Endothelial cell of umbilical vein (primary cell): ENCODE measurements at regions not wholly inside any gene's neighbourhood (a gene's known extent, or its start where the extent isn't known, plus 50 kb on each side); places are given as distances from the start of the nearest gene placed in this dataset.

Source experiments
- BruUV-seq: library from RNA; stranded (reverse); fragments of 400-500 nt; replicated peaks from 2 replicates; lab custom pipeline; 2021; lab: Mats Ljungman, UMichigan
- CTCF ChIA-PET: fragments of 300-600, 350-600 bp; sonication (Branson Sonifier 250); formaldehyde crosslinking; loops from one replicate; lab custom pipeline; 2021; ENCODE audit warnings: antibody characterized with exemption, inconsistent platforms; lab: Charles Lee
- POLR2A ChIA-PET: fragments of 300-600, 350-600 bp; sonication (Branson Sonifier 250); formaldehyde crosslinking; loops from one replicate; lab custom pipeline; 2021; ENCODE audit warnings: antibody characterized with exemption, inconsistent platforms; lab: Charles Lee
- DNase-seq: peaks from one replicate; pipeline ENCODE4 v3.0.0-alpha.2; 2011; ENCODE audit warnings: low read depth, low spot score
- FAIRE-seq: peaks from 2 replicates; lab custom pipeline; 2011; peaks lifted over from hg19 to GRCh38; lab: Jason Lieb, UNC
- H2AFZ ChIP-seq: 2 replicates; pipeline ENCODE4 v1.6.0; 2012; ENCODE audit warnings: low read depth, low read length, control low read depth, inconsistent platforms
- H3K27ac ChIP-seq: 2 replicates; pipeline ENCODE4 v1.5.1; 2011; ENCODE audit warnings: low read depth, mild to moderate bottlenecking, control low read depth, low read length, moderate library complexity; ENCODE audit not compliant: insufficient read depth
- H3K27me3 ChIP-seq, 2 experiments: 2 replicates each; pipeline versions ENCODE4 v1.6.0 to v1.6.1; 2011; ENCODE audit warnings: low read length in 2 of 2, mixed read lengths in 1 of 2; ENCODE audit not compliant: control insufficient read depth in 2 of 2, insufficient read depth in 2 of 2
- H3K36me3 ChIP-seq, 2 experiments: 2 replicates in 1 of 2; 3 replicates in 1 of 2; pipeline ENCODE4 v1.5.1; 2011; ENCODE audit warnings: low read length in 2 of 2, mild to moderate bottlenecking in 1 of 2, moderate library complexity in 1 of 2; ENCODE audit not compliant: control insufficient read depth in 2 of 2, insufficient read depth in 2 of 2; ENCODE audit errors: extremely low read depth in 1 of 2
- H3K4me1 ChIP-seq: 3 replicates; pipeline ENCODE4 v1.5.1; 2011; ENCODE audit warnings: mild to moderate bottlenecking, low read length; ENCODE audit not compliant: control insufficient read depth, insufficient read depth; ENCODE audit errors: extremely low read depth
- H3K4me2 ChIP-seq: 2 replicates; pipeline ENCODE4 v1.6.1; 2011; ENCODE audit warnings: low read length, control low read depth, mixed read lengths; ENCODE audit not compliant: insufficient read depth
- H3K4me3 ChIP-seq, 3 experiments: fragments of 200-600 bp in 1 of 3; sonication (generic), shearing (Covaris generic) in 1 of 3; replicated peaks in 1 of 3; 2 replicates each; pipeline ENCODE4 v1.5.1; 2011 to 2016; ENCODE audit warnings: control low read depth in 3 of 3, low read length in 3 of 3, mild to moderate bottlenecking in 2 of 3, inconsistent platforms in 1 of 3, low read depth in 1 of 3, moderate library complexity in 1 of 3; ENCODE audit not compliant: insufficient read depth in 1 of 3
- H3K79me2 ChIP-seq: 2 replicates; pipeline ENCODE4 v1.6.0; 2012; ENCODE audit warnings: low read length, inconsistent platforms; ENCODE audit not compliant: control insufficient read depth, insufficient read depth
- H3K9ac ChIP-seq: replicated peaks from 2 replicates; pipeline ENCODE3; 2011; ENCODE audit warnings: low read length, control low read depth; ENCODE audit not compliant: insufficient read depth; ENCODE audit errors: extremely low read depth
- H3K9me1 ChIP-seq: replicated peaks from 3 replicates; pipeline ENCODE4 v1.6.0; 2011; ENCODE audit warnings: mild to moderate bottlenecking, low read length; ENCODE audit not compliant: control insufficient read depth, insufficient read depth; ENCODE audit errors: extremely low read depth
- H3K9me3 ChIP-seq: replicated peaks from 2 replicates; pipeline ENCODE4 v1.5.1; 2012; ENCODE audit warnings: low read length, inconsistent platforms; ENCODE audit not compliant: control insufficient read depth, insufficient read depth
- H4K20me1 ChIP-seq: replicated peaks from 2 replicates; pipeline ENCODE3; 2011; ENCODE audit warnings: mild to moderate bottlenecking, low read length; ENCODE audit not compliant: control insufficient read depth, insufficient read depth; ENCODE audit errors: extremely low read depth
- JUN ChIP-seq: IDR thresholded peaks from 2 replicates; pipeline ENCODE4 v1.6.1; 2011; ENCODE audit warnings: borderline replicate concordance, low read depth; ENCODE audit not compliant: insufficient read length, insufficient read depth
- MAX ChIP-seq: IDR thresholded peaks from 2 replicates; pipeline ENCODE4 v1.6.1; 2011; ENCODE audit not compliant: insufficient read depth, insufficient read length
- dilution Hi-C: fragments of 300-500 bp; cut with MboI; formaldehyde crosslinking; loops from one replicate; pipeline ENCODE4 v1.15.0; 2019; ENCODE audit warnings: low sequenced_read_pairs; ENCODE audit not compliant: extremely low pct_ligation_motif_present
- intact Hi-C: fragments of 100-400 bp; cut with micrococcal nuclease; formaldehyde crosslinking; loops from one replicate; pipeline ENCODE4 v1.10.0; 2022

GRCh38 chr7:77466450-77466849 is 50.3 kb upstream of the GSAP start:
- POLR2A ChIA-PET, result no interaction called here
- DNase-seq, result no peak
- dilution Hi-C loops, result no loop called here
- no peak for FAIRE-seq
- H4K20me1 ChIP-seq, result no peaks in the 10 kb centered on the region
- no peaks in the 10 kb centered on the region for H3K4me1 ChIP-seq
- CTCF ChIA-PET, result no interaction called here
- H3K27me3 ChIP-seq, result no peaks in the 10 kb centered on the region
- H3K36me3 ChIP-seq, result no peaks in the 10 kb centered on the region
- H3K79me2 ChIP-seq, result no peaks in the 10 kb centered on the region
- no peaks in the 10 kb centered on the region for H3K9me1 ChIP-seq
- intact Hi-C loops, result no loop called here
- no peaks in the 10 kb centered on the region for H3K9me3 ChIP-seq
- no peak overlapping the region for H3K9ac ChIP-seq
- TF ChIP-seq JUN, result no peak
- TF ChIP-seq MAX, result no peak
- H3K27ac ChIP-seq, result no peak overlapping the region
- H3K4me2 ChIP-seq, result no peak overlapping the region
- H3K4me3 ChIP-seq, result no peak overlapping the region
- BruUV-seq, result no TSS peak
- H2AFZ ChIP-seq, result no peak overlapping the region
